Activated effector memory CD4-positive, alpha-beta T cell treated with Interleukin-2 at 50 U/mL for 16 hours (primary cell): ENCODE measurements at regions not wholly inside any gene's neighbourhood (a gene's known extent, or its start where the extent isn't known, plus 50 kb on each side); places are given as distances from the start of the nearest gene placed in this dataset.

ENCODE experiments used
- DNase-seq: peaks from one replicate; pipeline ENCODE4 v3.0.0-alpha.2; 2020

GRCh38 chr4:89598602-89599001, 238.4 kb downstream of the SNCA start:
- DNase-seq, result no peak

- DNase-seq, result no peak
Observed at GRCh38 chr4:89595125-89595789, 241.7 kb downstream of the SNCA start.

GRCh38 chr4:89590128-89590527, 246.8 kb downstream of the SNCA start:
- DNase-seq, result no peak

GRCh38 chr4:89588421-89588820, 248.5 kb downstream of the SNCA start:
- DNase-seq, result no peak

- no peak for DNase-seq
Observed at GRCh38 chr4:89587364-89587763, 249.6 kb downstream of the SNCA start.

GRCh38 chr4:89586864-89587263, 250.1 kb downstream of the SNCA start:
- DNase-seq, result no peak

GRCh38 chr4:89586318-89586717, 250.6 kb downstream of the SNCA start:
- DNase-seq, result no peak

GRCh38 chr4:89582756-89583505, 254.0 kb downstream of the SNCA start:
- DNase-seq, result no peak

GRCh38 chr4:89579771-89580170, 257.2 kb downstream of the SNCA start:
- no peak for DNase-seq

GRCh38 chr4:89576246-89576645, 260.7 kb downstream of the SNCA start:
- no peak for DNase-seq

- no peak for DNase-seq
Observed at GRCh38 chr4:89575840-89576239, 261.1 kb downstream of the SNCA start.

- no peak for DNase-seq
Observed at GRCh38 chr4:89574176-89574575, 262.8 kb downstream of the SNCA start.

GRCh38 chr4:89573656-89574055, 263.3 kb downstream of the SNCA start:
- no peak for DNase-seq

- no peak for DNase-seq
Observed at GRCh38 chr4:89572224-89572858, 264.6 kb downstream of the SNCA start.

- no peak for DNase-seq
Observed at GRCh38 chr4:89570931-89571330, 263.3 kb upstream of the GPRIN3 start.

GRCh38 chr4:89567936-89568335, 260.3 kb upstream of the GPRIN3 start:
- DNase-seq, result no peak

- DNase-seq, result no peak
Observed at GRCh38 chr4:89563431-89563830, 255.8 kb upstream of the GPRIN3 start.

GRCh38 chr4:89562746-89563145, 255.1 kb upstream of the GPRIN3 start:
- DNase-seq, result no peak

GRCh38 chr4:89561048-89561447, 253.4 kb upstream of the GPRIN3 start:
- no peak for DNase-seq

- no peak for DNase-seq
Observed at GRCh38 chr4:89558147-89558546, 250.5 kb upstream of the GPRIN3 start.

- no peak for DNase-seq
Observed at GRCh38 chr4:89556601-89557305, 249.2 kb upstream of the GPRIN3 start.

- DNase-seq, result no peak
Observed at GRCh38 chr4:89551191-89551590, 243.6 kb upstream of the GPRIN3 start.

GRCh38 chr4:89549907-89550306, 242.3 kb upstream of the GPRIN3 start:
- DNase-seq, result no peak

- DNase-seq, result no peak
Observed at GRCh38 chr4:89545315-89545714, 237.7 kb upstream of the GPRIN3 start.
